LNCaP clone FGC (cell line): ENCODE measurements at regions not wholly inside any gene's neighbourhood (a gene's known extent, or its start where the extent isn't known, plus 50 kb on each side); places are given as distances from the start of the nearest gene placed in this dataset.

Experiments used
- DNase-seq: peaks from one replicate; pipeline ENCODE4 v3.0.0-alpha.2; 2011; ENCODE audit warnings: low read depth
- H3K4me3 ChIP-seq: 2 replicates; pipeline ENCODE4 v1.5.1; 2011; ENCODE audit warnings: mild to moderate bottlenecking, low read depth, low read length, control low read depth
- TF ChIP-seq, protein P1 (sequence below): IDR thresholded peaks from 2 replicates; pipeline ENCODE4 v1.5.1; 2012; ENCODE audit warnings: mild to moderate bottlenecking; ENCODE audit not compliant: control insufficient read depth, insufficient read depth; ENCODE audit errors: extremely low read depth

DNA sequence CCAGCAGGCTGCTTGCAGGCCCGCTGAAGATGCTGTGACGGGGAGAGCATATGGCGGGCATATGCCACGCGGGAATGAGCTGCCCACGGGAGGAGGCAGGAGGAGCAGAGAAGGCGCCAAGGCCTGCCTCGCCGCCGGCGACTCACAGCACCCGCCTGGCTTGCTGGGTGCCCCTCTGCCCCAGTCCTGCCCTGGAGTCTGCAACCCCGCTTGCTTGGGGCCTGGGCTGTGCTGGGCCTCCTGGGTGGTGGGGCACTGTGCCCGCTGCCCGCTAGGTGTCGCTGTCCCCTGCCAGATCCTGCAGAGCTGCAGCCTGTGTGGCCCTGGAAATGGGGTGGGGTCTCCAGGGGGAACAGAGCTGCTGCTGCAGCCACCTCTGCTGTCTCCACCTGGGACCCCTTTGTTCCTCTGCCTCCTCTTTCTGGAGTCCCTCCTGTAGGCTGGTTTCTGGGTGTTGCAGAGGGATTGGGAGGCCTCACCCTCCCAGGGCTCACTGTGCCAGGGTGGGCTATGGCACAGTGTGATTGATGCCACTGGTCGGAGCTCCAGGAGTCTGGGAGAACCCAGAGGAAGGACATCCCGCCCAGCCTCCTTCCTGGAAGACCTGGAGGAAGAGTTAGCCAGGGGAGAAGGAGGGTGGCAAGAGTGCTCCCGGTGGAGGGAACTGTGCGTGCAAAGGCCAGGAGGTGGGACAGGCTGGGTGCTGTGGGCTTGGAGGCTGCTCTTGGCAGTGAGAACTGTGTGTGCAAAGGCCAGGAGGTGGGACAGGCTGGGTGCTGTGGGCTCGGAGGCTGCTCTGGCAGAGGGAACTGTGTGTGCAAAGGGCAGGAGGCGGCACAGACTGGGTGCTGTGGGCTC lies 141.0 kb upstream of the CIBAR2 start:
- no peak for DNase-seq
- no peak overlapping the region for H3K4me3 ChIP-seq
- TF ChIP-seq, protein P1, sequence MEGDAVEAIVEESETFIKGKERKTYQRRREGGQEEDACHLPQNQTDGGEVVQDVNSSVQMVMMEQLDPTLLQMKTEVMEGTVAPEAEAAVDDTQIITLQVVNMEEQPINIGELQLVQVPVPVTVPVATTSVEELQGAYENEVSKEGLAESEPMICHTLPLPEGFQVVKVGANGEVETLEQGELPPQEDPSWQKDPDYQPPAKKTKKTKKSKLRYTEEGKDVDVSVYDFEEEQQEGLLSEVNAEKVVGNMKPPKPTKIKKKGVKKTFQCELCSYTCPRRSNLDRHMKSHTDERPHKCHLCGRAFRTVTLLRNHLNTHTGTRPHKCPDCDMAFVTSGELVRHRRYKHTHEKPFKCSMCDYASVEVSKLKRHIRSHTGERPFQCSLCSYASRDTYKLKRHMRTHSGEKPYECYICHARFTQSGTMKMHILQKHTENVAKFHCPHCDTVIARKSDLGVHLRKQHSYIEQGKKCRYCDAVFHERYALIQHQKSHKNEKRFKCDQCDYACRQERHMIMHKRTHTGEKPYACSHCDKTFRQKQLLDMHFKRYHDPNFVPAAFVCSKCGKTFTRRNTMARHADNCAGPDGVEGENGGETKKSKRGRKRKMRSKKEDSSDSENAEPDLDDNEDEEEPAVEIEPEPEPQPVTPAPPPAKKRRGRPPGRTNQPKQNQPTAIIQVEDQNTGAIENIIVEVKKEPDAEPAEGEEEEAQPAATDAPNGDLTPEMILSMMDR, result peak; percentile 93

DNA sequence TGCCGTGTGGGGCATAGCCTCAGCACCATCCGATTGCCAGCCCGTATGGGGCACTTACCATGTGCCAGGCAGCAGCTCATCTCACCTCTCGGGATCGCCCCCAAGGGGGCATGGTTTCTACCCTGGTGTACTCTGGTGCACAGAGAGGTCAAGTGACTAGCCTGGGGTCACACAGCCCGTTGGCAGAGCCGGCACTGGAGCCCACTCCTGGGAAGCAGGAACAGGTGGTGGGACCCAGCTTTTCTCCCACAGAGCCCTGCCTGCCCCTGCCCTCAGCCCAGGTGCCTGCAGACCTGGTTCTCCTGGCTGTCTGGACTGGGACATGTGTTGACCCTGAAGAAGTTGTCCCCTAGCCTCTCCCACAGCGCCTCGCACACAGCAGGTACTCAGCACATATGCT lies 141.8 kb upstream of the CIBAR2 start:
- TF ChIP-seq, protein P1, result no peak
- no peak for DNase-seq
- no peak overlapping the region for H3K4me3 ChIP-seq

DNA sequence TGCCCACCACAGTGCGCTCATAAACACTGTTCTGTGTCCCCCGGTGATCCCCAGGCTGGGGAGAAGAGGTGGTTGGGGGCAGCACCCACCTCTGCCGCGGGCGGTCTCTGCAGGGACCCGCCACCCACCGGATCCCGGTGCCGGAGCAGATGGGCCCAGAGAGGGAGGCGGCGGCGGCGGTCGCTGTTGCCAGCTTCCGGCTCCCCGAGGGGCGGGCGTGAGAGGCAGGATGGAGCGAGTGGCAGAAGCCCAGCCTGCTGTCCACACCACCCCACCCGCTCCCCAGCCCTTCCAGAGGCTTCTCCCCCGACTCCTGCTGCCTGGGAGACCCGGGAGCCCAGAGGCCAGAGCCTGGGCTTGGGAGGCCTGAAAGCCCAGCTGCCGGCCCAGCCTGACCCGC lies 142.6 kb upstream of the CIBAR2 start:
- no peak overlapping the region for H3K4me3 ChIP-seq
- DNase-seq, result no peak

DNA sequence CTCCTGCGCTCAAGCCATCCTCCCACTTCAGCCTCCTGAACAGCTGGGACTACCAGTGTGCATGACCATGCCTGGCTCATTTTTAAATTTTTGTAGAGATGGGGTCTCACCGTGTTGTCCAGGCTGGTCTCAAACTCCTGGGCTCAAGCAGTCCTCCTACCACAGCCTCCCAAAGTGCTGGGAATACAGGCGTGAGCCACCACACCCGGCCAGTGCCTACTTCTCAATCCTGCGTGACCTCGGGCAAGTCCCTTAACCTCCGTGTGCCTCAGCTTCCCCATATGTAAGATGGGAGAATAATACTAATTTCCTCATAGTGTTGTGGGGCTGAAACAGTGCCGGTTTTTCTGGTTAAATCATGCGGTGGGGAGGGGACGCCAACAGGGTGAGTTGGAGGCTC lies 143.5 kb upstream of the CIBAR2 start:
- no peak for DNase-seq
- TF ChIP-seq, protein P1, result no peak
- no peak overlapping the region for H3K4me3 ChIP-seq

More for the DNA sequence above, 142.6 kb upstream of the CIBAR2 start:
- TF ChIP-seq, protein P1, result no peak

DNA sequence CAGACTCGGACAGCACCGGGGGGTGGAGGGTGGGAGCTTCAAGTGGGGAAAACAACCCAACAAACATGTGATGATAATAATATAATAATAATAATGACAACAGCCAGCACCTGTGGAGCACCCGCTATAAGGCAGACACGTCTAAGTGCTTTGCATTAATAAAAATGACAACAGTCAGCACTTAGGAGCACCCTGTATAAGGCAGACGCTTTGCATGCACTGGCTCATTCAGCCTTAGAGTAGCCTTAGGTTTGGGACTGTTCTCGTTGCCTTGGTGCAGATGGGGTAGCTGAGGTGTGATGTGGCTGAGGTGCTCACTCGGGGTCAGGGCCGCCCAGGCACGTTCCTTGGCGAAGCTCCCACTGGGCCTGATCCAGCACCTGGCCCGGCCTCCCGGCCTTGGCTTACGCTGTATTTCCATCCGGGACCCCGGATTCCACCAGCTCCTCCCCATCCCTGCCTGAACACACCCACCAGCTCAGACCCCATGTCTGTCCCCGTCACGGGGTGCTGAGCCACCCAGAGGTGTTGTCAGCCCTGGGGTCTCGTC lies 144.0 kb upstream of the CIBAR2 start:
- no peak overlapping the region for H3K4me3 ChIP-seq
- TF ChIP-seq, protein P1, result no peak

DNA sequence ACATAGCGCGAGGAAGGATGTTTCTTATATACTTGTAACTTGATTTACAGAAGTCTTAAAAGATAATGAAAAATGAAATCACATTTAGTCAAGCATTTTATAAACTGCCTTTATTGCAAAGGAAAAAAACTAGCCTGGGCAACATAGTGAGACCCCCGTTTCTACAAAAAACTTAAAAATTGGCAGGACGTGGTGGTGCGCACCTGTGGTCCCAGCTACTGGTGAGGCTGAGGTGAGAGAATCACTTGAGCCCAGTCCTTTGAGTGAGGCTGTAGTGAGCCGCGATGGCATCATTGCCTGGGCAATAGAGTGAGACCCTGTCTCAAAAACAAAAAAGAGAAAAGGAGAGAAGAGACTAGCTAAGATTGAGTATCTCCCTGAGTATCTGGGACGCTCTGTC lies 145.2 kb upstream of the CIBAR2 start:
- TF ChIP-seq, protein P1, result no peak
- H3K4me3 ChIP-seq, result no peak overlapping the region
- DNase-seq, result no peak

More for the DNA sequence above, 144.0 kb upstream of the CIBAR2 start:
- no peak for DNase-seq
